Lung (tissue), 11 donors: ENCODE measurements at regions not wholly inside any gene's neighbourhood (a gene's known extent, or its start where the extent isn't known, plus 50 kb on each side); places are given as distances from the start of the nearest gene placed in this dataset.

Experiments used
- ATAC-seq: fragments of 200-7000 bp; cut with Tn5 transposase; one replicate; pipeline ENCODE4 v1.9.1; 2020; ENCODE audit warnings: moderate number of reproducible peaks; ENCODE audit not compliant: insufficient read depth, low FRiP score
- DNase-seq, 3 donors: peaks; one replicate each; pipeline ENCODE4 v3.0.0-alpha.2; 2013 to 2017
- H3K27ac ChIP-seq, 2 donors: one replicate each; pipeline ENCODE4 v1.5.1; 2013; ENCODE audit warnings: mild to moderate bottlenecking in 2 of 2, moderate library complexity in 2 of 2, control low read depth in 1 of 2, inconsistent platforms in 1 of 2, low read depth in 1 of 2, low read length in 1 of 2
- H3K27me3 ChIP-seq, 3 donors: one replicate each; pipeline ENCODE4 v1.5.1; 2013; ENCODE audit warnings: low read length in 2 of 3; ENCODE audit not compliant: control insufficient read depth in 3 of 3, insufficient read depth in 3 of 3
- H3K36me3 ChIP-seq, 4 donors: one replicate each; pipeline ENCODE4 v1.5.1; 2013; ENCODE audit warnings: low read length in 4 of 4, mild to moderate bottlenecking in 1 of 4, moderate library complexity in 1 of 4; ENCODE audit not compliant: control insufficient read depth in 4 of 4, insufficient read depth in 4 of 4
- H3K4me1 ChIP-seq, 5 donors: one replicate each; pipeline ENCODE4 v1.5.1; 2013; ENCODE audit warnings: low read length in 5 of 5, mild to moderate bottlenecking in 2 of 5, moderate library complexity in 1 of 5; ENCODE audit not compliant: control insufficient read depth in 5 of 5, insufficient read depth in 5 of 5
- H3K4me3 ChIP-seq: one replicate; pipeline ENCODE4 v1.5.1; 2013; ENCODE audit warnings: mild to moderate bottlenecking, control low read depth, moderate library complexity
- H3K9ac ChIP-seq, 2 donors: one replicate each; pipeline ENCODE4 v1.5.1; 2013; ENCODE audit warnings: low read length in 2 of 2, control low read depth in 1 of 2; ENCODE audit not compliant: insufficient read depth in 1 of 2
- H3K9me3 ChIP-seq, 4 donors: one replicate each; pipeline ENCODE4 v1.5.1; 2013; ENCODE audit warnings: low read length in 3 of 4, mild to moderate bottlenecking in 1 of 4, moderate library complexity in 1 of 4; ENCODE audit not compliant: control insufficient read depth in 4 of 4, insufficient read depth in 3 of 4
- WGBS, 2 donors: extraction: QIAGEN DNeasy Blood & Tissue Kit; methylation state at CpG; one replicate each; pipeline ENCODE4 v1.1.7; 2013; 5-methylcytosine and 5-hydroxymethylcytosine counted together
- TF ChIP-seq, protein P1 (sequence below): IDR thresholded peaks from 2 replicates; pipeline ENCODE4 v1.5.1; 2012; ENCODE audit warnings: mild to moderate bottlenecking; ENCODE audit errors: control extremely low read depth, extremely low read depth
- donor health status: control.
- donor health status: control.
- donor health status: Bipolar disorder and iron deficiency.
- donor health status: healthy.
- donor health status: DM: yes; HTN: yes; CAD: no.

DNA sequence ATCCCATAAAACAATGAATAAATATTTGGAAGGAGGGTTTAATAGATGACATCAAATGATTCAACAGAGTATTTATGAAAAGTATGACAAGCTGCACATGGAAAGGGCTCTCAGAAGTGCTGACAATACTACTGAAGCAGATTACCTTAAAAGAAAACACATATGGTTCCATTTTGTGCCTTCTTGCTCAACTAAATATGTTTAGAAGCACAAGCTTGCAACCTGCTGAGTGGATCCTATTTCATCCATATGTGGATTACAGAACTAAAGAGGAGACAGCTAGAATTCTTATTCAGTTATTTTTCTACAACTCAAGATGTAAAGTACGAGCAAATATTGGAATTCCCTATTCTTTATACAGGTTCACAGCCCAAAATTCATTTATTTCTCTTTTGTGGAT lies 340.6 kb downstream of the TFEC start:
- ATAC-seq (no peak), DNase-seq (no peak)
- TF ChIP-seq, protein P1, sequence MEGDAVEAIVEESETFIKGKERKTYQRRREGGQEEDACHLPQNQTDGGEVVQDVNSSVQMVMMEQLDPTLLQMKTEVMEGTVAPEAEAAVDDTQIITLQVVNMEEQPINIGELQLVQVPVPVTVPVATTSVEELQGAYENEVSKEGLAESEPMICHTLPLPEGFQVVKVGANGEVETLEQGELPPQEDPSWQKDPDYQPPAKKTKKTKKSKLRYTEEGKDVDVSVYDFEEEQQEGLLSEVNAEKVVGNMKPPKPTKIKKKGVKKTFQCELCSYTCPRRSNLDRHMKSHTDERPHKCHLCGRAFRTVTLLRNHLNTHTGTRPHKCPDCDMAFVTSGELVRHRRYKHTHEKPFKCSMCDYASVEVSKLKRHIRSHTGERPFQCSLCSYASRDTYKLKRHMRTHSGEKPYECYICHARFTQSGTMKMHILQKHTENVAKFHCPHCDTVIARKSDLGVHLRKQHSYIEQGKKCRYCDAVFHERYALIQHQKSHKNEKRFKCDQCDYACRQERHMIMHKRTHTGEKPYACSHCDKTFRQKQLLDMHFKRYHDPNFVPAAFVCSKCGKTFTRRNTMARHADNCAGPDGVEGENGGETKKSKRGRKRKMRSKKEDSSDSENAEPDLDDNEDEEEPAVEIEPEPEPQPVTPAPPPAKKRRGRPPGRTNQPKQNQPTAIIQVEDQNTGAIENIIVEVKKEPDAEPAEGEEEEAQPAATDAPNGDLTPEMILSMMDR: no peak
- Histone ChIP-seq H3K4me1 (no peaks in the 10 kb centered on the region), H3K4me3 (no peak overlapping the region), H3K9me3 (peaks cover 0 to 3% (median 0%) of the 10 kb centered on the region in 4 donors), H3K36me3 (no peaks in the 10 kb centered on the region), H3K27ac (no peak overlapping the region), H3K27me3 (no peaks in the 10 kb centered on the region), H3K9ac (no peak overlapping the region)
- WGBS, 2 donors: 92 to 93% methylated on average over 1 of the region's 1 CpG

DNA sequence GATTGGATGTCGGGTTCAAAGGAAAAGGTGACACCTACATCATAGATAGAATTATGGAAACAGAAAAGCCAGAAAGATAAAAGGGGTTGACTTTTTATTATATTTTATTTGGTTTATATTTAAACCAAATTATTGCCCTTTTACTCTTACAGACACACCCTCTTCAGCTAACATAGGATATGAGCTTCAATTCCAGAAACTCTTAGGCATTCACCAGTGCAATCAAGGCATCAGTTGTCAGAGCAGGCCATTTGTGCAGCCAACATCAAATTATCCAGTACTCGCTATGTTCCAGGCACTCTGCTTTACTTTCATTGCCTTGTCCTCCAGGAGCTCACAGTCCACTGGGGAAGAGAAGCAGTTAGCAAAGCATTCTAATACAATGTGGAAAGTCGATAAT lies 347.5 kb downstream of the TFEC start:
- no peak overlapping the region for H3K9ac ChIP-seq

GRCh38 chr7:115682507-115682906 lies 348.1 kb downstream of the TFEC start:
- H3K4me3 ChIP-seq: no peak overlapping the region
- DNase-seq (no peak), ATAC-seq (no peak)
- peaks cover 0 to 8% (median 0%) of the 10 kb centered on the region in 5 donors for H3K4me1 ChIP-seq
- H3K27me3 ChIP-seq: no peaks in the 10 kb centered on the region
- no peaks in the 10 kb centered on the region for H3K36me3 ChIP-seq
- no peak overlapping the region for H3K27ac ChIP-seq
- no peak overlapping the region for H3K9ac ChIP-seq
- no peaks in the 10 kb centered on the region for H3K9me3 ChIP-seq
- WGBS, 2 donors: 73 to 80% methylated on average over 3 of the region's 3 CpGs
- TF ChIP-seq, protein P1: no peak

More for the DNA sequence above, 347.5 kb downstream of the TFEC start:
- H3K27me3 ChIP-seq: no peaks in the 10 kb centered on the region
- no peaks in the 10 kb centered on the region for H3K9me3 ChIP-seq
- 92 to 93% methylated on average over 3 of the region's 3 CpGs for WGBS, 2 donors
- DNase-seq (no peak), ATAC-seq (no peak)
- TF ChIP-seq, protein P1: no peak
- no peak overlapping the region for H3K4me3 ChIP-seq
- peaks cover 0 to 3% (median 0%) of the 10 kb centered on the region in 5 donors for H3K4me1 ChIP-seq
- H3K27ac ChIP-seq: no peak overlapping the region
- no peaks in the 10 kb centered on the region for H3K36me3 ChIP-seq

- peaks cover 0 to 10% (median 0%) of the 10 kb centered on the region in 5 donors for H3K4me1 ChIP-seq
- TF ChIP-seq, protein P1: no peak
- WGBS, 2 donors: 87 to 93% methylated on average over 3 of the region's 3 CpGs
- H3K36me3 ChIP-seq: no peaks in the 10 kb centered on the region
- H3K4me3 ChIP-seq: no peak overlapping the region
- H3K27ac ChIP-seq: no peak overlapping the region
- H3K9ac ChIP-seq: no peak overlapping the region
- H3K9me3 ChIP-seq: no peaks in the 10 kb centered on the region
- no peaks in the 10 kb centered on the region for H3K27me3 ChIP-seq
- DNase-seq: no peak
- no peak for ATAC-seq
These were observed 349.6 kb downstream of the TFEC start for GRCh38 chr7:115680921-115681320.
